ENCODE measurements at regions not wholly inside any gene's neighbourhood (a gene's known extent, or its start where the extent isn't known, plus 50 kb on each side); places are given as distances from the start of the nearest gene placed in this dataset.

- TF ChIP-seq CTCF (IDR thresholded peaks at IDR 0.05; ENCODE audit: poor library complexity) (no peak), EZH2 (IDR thresholded peaks at IDR 0.05; ENCODE audit: borderline replicate concordance) (no peak)
Measured at GRCh38 chr13:23965346-23965745, 68.0 kb upstream of the C1QTNF9B start.

Data from hepatocyte (in vitro differentiated cells).